Thyroid gland (tissue), 4 donors: ENCODE measurements at regions not wholly inside any gene's neighbourhood (a gene's known extent, or its start where the extent isn't known, plus 50 kb on each side); places are given as distances from the start of the nearest gene placed in this dataset.

Experiments
- DNase-seq, 2 donors: peaks; one replicate each; pipeline ENCODE4 v3.0.0-alpha.2; 2019
- H3K27ac ChIP-seq, 3 donors: fragments of 200-600 bp; sonication (generic); 1 replicate in 2 of 3; 2 replicates in 1 of 3; pipeline ENCODE4 v1.5.1; 2016 to 2019; ENCODE audit warnings: mild to moderate bottlenecking in 1 of 3, moderate library complexity in 1 of 3
- H3K27me3 ChIP-seq: fragments of 200-600 bp; sonication (generic); one replicate; pipeline ENCODE4 v1.5.1; 2019
- H3K36me3 ChIP-seq, 2 donors: fragments of 200-600 bp; sonication (generic); one replicate each; pipeline ENCODE4 v1.5.1; 2016 to 2019
- H3K4me1 ChIP-seq, 2 donors: fragments of 200-600 bp; sonication (generic); one replicate each; pipeline ENCODE4 v1.5.1; 2017 to 2019
- H3K4me3 ChIP-seq, 3 donors: fragments of 200-600 bp; sonication (generic); replicated peaks in 1 of 3; 1 replicate in 2 of 3; 2 replicates in 1 of 3; pipeline ENCODE4 v1.5.1; 2016; ENCODE audit warnings: mild to moderate bottlenecking in 1 of 3
- H3K9me3 ChIP-seq: fragments of 200-600 bp; sonication (generic); one replicate; pipeline ENCODE4 v1.5.1; 2017
- CTCF ChIP-seq, 6 experiments: fragments of 200-600 bp in 3 of 6; fragments of 450-650 bp in 3 of 6; sonication (generic) in 3 of 6; IDR thresholded peaks; one replicate each; pipeline ENCODE4 v1.5.1; 2016 to 2019; ENCODE audit warnings: antibody characterized with exemption in 6 of 6, mild to moderate bottlenecking in 2 of 6, inconsistent platforms in 1 of 6, moderate library complexity in 1 of 6
- POLR2A ChIP-seq, 2 donors: fragments of 450-650 bp; IDR thresholded peaks; one replicate each; pipeline ENCODE4 v1.6.1; 2017; ENCODE audit warnings: antibody characterized with exemption in 2 of 2, mild to moderate bottlenecking in 2 of 2, moderate library complexity in 1 of 2
- WGBS, 2 donors: methylation state at CpG; one replicate each; pipeline ENCODE4 v1.1.5; 2017; 5-methylcytosine and 5-hydroxymethylcytosine counted together
- intact Hi-C: fragments of 100-400 bp; cut with DNase I; formaldehyde crosslinking; loops from one replicate; pipeline ENCODE4 v1.15.1; 2023

GRCh38 chr10:124329941-124330340 lies 88.8 kb downstream of the OAT start:
- WGBS, 2 donors, result 82 to 90% methylated on average over 5 of the region's 5 CpGs
- H3K36me3 ChIP-seq, result no peaks in the 10 kb centered on the region
- DNase-seq, result no peak
- H3K9me3 ChIP-seq, result no peaks in the 10 kb centered on the region
- H3K4me1 ChIP-seq, result no peaks in the 10 kb centered on the region
- TF ChIP-seq POLR2A (IDR thresholded peaks at IDR 0.05) (no peak), CTCF (IDR thresholded peaks at IDR 0.05) (no peak)
- intact Hi-C loops, result no loop called here
- H3K4me3 ChIP-seq, result no peak overlapping the region
- H3K27me3 ChIP-seq, result no peaks in the 10 kb centered on the region
- H3K27ac ChIP-seq, result no peak overlapping the region

GRCh38 chr10:124329362-124329761 lies 89.4 kb downstream of the OAT start:
- Histone ChIP-seq H3K4me3 (no peak overlapping the region), H3K27me3 (no peaks in the 10 kb centered on the region), H3K9me3 (no peaks in the 10 kb centered on the region), H3K27ac (no peak overlapping the region), H3K36me3 (no peaks in the 10 kb centered on the region), H3K4me1 (no peaks in the 10 kb centered on the region)
- DNase-seq, result no peak
- WGBS, 2 donors, result 90 to 96% methylated on average over 1 of the region's 1 CpG
- intact Hi-C loops, result no loop called here
- TF ChIP-seq CTCF (IDR thresholded peaks at IDR 0.05) (no peak), POLR2A (IDR thresholded peaks at IDR 0.05) (no peak)

GRCh38 chr10:124328477-124329220 lies 90.1 kb downstream of the OAT start:
- Histone ChIP-seq H3K4me1 (no peaks in the 10 kb centered on the region), H3K9me3 (no peaks in the 10 kb centered on the region), H3K4me3 (no peak overlapping the region), H3K27ac (no peak overlapping the region), H3K27me3 (no peaks in the 10 kb centered on the region), H3K36me3 (no peaks in the 10 kb centered on the region)
- WGBS, 2 donors, result 77 to 81% methylated on average over 8 to 10 of the region's 10 CpGs
- TF ChIP-seq CTCF (IDR thresholded peaks at IDR 0.05), result no peak
- TF ChIP-seq POLR2A (IDR thresholded peaks at IDR 0.05), result no peak
- DNase-seq, result no peak
- intact Hi-C loops, result no loop called here

- WGBS, 2 donors, result 0% methylated on average over 1 of the region's 1 CpG; no CpG with 5 or more reads in 1 of the 2 donors
- intact Hi-C loops, result no loop called here
- no peak for DNase-seq
- no peak for TF ChIP-seq CTCF (IDR thresholded peaks at IDR 0.05)
- no peak for TF ChIP-seq POLR2A (IDR thresholded peaks at IDR 0.05)
- Histone ChIP-seq H3K27me3 (no peaks in the 10 kb centered on the region), H3K4me3 (no peak overlapping the region), H3K36me3 (no peaks in the 10 kb centered on the region), H3K27ac (no peak overlapping the region), H3K9me3 (no peaks in the 10 kb centered on the region), H3K4me1 (no peaks in the 10 kb centered on the region)
Measured at GRCh38 chr10:124325998-124326636, 92.6 kb downstream of the OAT start.

- TF ChIP-seq POLR2A (IDR thresholded peaks at IDR 0.05) (no peak), CTCF (IDR thresholded peaks at IDR 0.05) (no peak)
- 79 to 86% methylated on average over 3 of the region's 3 CpGs for whole genome bisulfite sequencing, 2 donors
- H3K9me3 ChIP-seq, result no peaks in the 10 kb centered on the region
- no peak overlapping the region for H3K27ac ChIP-seq
- H3K4me3 ChIP-seq, result no peak overlapping the region
- no peaks in the 10 kb centered on the region for H3K27me3 ChIP-seq
- DNase-seq, result no peak
- intact Hi-C loops, result no loop called here
- no peaks in the 10 kb centered on the region for H3K4me1 ChIP-seq
- no peaks in the 10 kb centered on the region for H3K36me3 ChIP-seq
Measured at GRCh38 chr10:124325633-124325914, 93.1 kb downstream of the OAT start.
